Testis (tissue), 2 donors: ENCODE measurements at regions not wholly inside any gene's neighbourhood (a gene's known extent, or its start where the extent isn't known, plus 50 kb on each side); places are given as distances from the start of the nearest gene placed in this dataset.

ENCODE experiments used
- DNase-seq: peaks from one replicate; pipeline ENCODE4 v3.0.0-alpha.2; 2019
- H3K27ac ChIP-seq, 2 donors: fragments of 200-600 bp; sonication (generic); one replicate each; pipeline ENCODE4 v1.5.1; 2019
- H3K27me3 ChIP-seq: fragments of 200-600 bp; sonication (generic); one replicate; pipeline ENCODE4 v1.5.1; 2019
- H3K36me3 ChIP-seq: fragments of 200-600 bp; sonication (generic); one replicate; pipeline ENCODE4 v1.5.1; 2017; ENCODE audit warnings: low read depth; ENCODE audit errors: missing control alignments
- H3K4me1 ChIP-seq: fragments of 200-600 bp; sonication (generic); one replicate; pipeline ENCODE4 v1.5.1; 2019
- H3K4me3 ChIP-seq, 2 donors: fragments of 200-600 bp; sonication (generic); one replicate each; pipeline ENCODE4 v1.5.1; 2017 to 2019
- H3K9me3 ChIP-seq: fragments of 200-600 bp; sonication (generic); one replicate; pipeline ENCODE4 v1.5.1; 2017
- POLR2A ChIP-seq: fragments of 450-650 bp; IDR thresholded peaks from one replicate; pipeline ENCODE4 v1.6.1; 2017; ENCODE audit warnings: antibody characterized with exemption, mild to moderate bottlenecking, moderate library complexity
- WGBS, 2 donors: methylation state at CpG; one replicate each; pipeline ENCODE4 v1.1.5; 2018; 5-methylcytosine and 5-hydroxymethylcytosine counted together
- intact Hi-C: fragments of 100-400 bp; cut with DNase I; formaldehyde crosslinking; loops from one replicate; pipeline ENCODE4 v1.15.1; 2023; ENCODE audit warnings: low total_unique reads
- TF ChIP-seq, protein P1 (sequence below), 3 experiments: fragments of 450-650 bp in 2 of 3; fragments of 200-600 bp in 1 of 3; sonication (generic) in 1 of 3; IDR thresholded peaks; one replicate each; pipeline ENCODE4 v1.5.1; 2016 to 2019; ENCODE audit warnings: antibody characterized with exemption in 3 of 3, mild to moderate bottlenecking in 2 of 3, moderate library complexity in 1 of 3

DNA sequence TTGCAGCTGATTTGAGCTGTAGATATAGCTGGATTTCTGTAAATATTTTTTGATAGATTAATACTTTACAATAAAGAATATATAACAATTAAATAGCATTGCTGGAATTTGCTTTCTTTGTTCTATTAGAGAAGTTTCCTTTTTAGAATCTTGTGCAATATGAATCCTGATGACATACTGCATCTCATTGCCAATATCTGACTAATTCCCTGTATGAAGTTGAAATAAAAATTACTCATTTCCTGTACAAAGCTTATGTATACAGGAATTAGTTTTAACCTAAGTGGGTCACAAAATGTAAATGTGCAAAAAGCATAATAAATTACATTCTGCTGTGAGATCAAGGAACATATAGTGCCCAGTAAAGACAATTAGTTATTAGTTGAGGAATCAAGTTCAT lies 72.8 kb upstream of the TMEFF2 start:
- Histone ChIP-seq H3K36me3 (no peaks in the 10 kb centered on the region), H3K4me3 (no peak overlapping the region), H3K4me1 (no peaks in the 10 kb centered on the region), H3K27ac (no peak overlapping the region), H3K9me3 (no peaks in the 10 kb centered on the region), H3K27me3 (no peaks in the 10 kb centered on the region)
- TF ChIP-seq POLR2A, result no peak
- TF ChIP-seq, protein P1, sequence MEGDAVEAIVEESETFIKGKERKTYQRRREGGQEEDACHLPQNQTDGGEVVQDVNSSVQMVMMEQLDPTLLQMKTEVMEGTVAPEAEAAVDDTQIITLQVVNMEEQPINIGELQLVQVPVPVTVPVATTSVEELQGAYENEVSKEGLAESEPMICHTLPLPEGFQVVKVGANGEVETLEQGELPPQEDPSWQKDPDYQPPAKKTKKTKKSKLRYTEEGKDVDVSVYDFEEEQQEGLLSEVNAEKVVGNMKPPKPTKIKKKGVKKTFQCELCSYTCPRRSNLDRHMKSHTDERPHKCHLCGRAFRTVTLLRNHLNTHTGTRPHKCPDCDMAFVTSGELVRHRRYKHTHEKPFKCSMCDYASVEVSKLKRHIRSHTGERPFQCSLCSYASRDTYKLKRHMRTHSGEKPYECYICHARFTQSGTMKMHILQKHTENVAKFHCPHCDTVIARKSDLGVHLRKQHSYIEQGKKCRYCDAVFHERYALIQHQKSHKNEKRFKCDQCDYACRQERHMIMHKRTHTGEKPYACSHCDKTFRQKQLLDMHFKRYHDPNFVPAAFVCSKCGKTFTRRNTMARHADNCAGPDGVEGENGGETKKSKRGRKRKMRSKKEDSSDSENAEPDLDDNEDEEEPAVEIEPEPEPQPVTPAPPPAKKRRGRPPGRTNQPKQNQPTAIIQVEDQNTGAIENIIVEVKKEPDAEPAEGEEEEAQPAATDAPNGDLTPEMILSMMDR (IDR thresholded peaks at IDR 0.05), result no peak
- DNase-seq, result no peak
- intact Hi-C loops, result no loop called here

DNA sequence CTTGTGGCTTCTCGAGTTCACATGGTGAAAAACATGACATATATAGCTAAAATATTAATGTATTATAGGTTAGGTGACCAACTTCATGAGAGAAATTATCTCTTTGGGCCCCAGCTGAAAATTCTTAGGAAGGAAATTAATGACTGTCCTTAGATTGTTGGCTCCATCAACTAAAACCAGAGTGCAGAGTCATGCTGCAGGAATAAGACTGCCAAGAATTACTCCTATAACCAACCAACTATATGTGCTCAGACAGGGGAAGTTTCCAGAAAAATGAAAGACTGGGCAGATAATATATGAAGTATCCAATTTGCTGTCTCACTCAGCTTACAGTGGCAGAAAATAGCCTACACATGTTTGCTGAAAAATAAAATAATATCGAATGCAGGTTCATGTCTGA lies 71.0 kb upstream of the TMEFF2 start:
- TF ChIP-seq POLR2A, result no peak
- TF ChIP-seq, protein P1 (IDR thresholded peaks at IDR 0.05), result no peak
- intact Hi-C loops, result no loop called here
- Histone ChIP-seq H3K27me3 (no peaks in the 10 kb centered on the region), H3K4me1 (no peaks in the 10 kb centered on the region), H3K27ac (no peak overlapping the region), H3K36me3 (no peaks in the 10 kb centered on the region), H3K4me3 (no peak overlapping the region), H3K9me3 (no peaks in the 10 kb centered on the region)
- DNase-seq, result no peak
- 65 to 80% methylated on average over 2 of the region's 2 CpGs for WGBS, 2 donors

DNA sequence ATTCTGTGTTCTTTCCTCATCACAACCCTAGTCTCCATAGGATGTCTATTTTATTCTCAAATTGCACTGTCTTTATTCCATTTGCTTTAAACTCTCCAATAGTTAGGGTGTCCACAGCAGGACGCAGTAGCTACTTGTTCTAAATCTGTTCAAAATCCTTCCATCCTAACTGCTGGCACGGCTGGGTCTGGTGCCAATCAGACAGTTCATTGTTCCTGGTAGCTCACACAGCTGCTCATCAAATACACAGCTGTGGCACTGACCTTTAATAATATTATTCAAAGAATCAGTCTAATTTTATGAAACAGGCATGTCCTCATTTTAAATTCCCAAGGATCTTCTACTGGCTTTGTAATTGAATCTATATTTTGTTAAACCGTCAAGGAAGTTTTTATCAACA lies 59.7 kb upstream of the TMEFF2 start:
- H3K27ac ChIP-seq, result no peak overlapping the region
- H3K4me1 ChIP-seq, result no peaks in the 10 kb centered on the region
- TF ChIP-seq, protein P1 (IDR thresholded peaks at IDR 0.05), result no peak
- no peak for TF ChIP-seq POLR2A
- no peaks in the 10 kb centered on the region for H3K36me3 ChIP-seq
- no peaks in the 10 kb centered on the region for H3K9me3 ChIP-seq
- no peak overlapping the region for H3K4me3 ChIP-seq
- intact Hi-C loops, result no loop called here
- H3K27me3 ChIP-seq, result no peaks in the 10 kb centered on the region
- DNase-seq, result no peak
- WGBS, 2 donors, result 88 to 90% methylated on average over 3 of the region's 3 CpGs

DNA sequence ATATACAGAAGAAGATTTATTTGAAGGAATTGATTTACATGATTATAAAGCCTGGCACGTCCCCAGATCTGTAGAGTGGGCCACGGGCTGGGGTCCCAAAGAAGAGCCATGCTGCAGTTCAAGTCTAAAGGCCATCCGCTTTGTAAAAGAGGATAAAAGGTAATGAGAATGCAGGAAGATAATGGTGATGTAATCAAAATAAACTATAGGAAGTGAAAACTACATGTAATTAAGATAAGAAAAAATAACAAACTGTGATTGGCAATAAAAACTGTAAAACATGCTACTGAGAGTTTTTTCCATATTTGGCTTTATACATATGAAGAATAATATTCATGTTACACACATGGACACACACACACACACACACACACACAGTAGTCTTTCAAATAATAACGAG lies 59.0 kb upstream of the TMEFF2 start:
- no peaks in the 10 kb centered on the region for H3K4me1 ChIP-seq
- H3K4me3 ChIP-seq, result no peak overlapping the region
- H3K36me3 ChIP-seq, result no peaks in the 10 kb centered on the region
- 85 to 86% methylated on average over 4 of the region's 4 CpGs for WGBS, 2 donors
- no peak for TF ChIP-seq POLR2A
- TF ChIP-seq, protein P1 (IDR thresholded peaks at IDR 0.05), result no peak
- no peak overlapping the region for H3K27ac ChIP-seq
- H3K27me3 ChIP-seq, result no peaks in the 10 kb centered on the region
- no peaks in the 10 kb centered on the region for H3K9me3 ChIP-seq
- no peak for DNase-seq
- intact Hi-C loops, result no loop called here

DNA sequence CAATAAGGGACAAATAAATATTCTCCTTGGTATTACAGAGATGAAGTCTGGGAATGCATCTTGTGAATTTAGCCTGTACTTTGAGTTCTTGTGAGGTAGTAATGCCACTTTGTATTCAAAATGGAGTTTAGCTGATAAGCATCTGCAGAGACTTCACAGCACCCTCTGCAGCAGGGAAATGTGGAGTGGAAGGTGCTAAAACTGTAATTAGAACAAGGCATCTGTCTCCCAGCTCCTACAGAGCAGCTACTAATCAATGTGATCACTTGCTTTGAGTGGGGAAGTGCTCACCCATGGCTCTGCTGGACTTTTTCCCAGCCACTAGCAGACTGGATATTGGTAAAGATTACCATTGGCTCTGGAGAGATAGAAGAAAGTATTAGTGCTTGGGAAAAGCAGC lies 56.2 kb upstream of the TMEFF2 start:
- intact Hi-C loops, result no loop called here
- H3K4me3 ChIP-seq, result no peak overlapping the region
- H3K4me1 ChIP-seq, result no peaks in the 10 kb centered on the region
- H3K27ac ChIP-seq, result no peak overlapping the region
- DNase-seq, result no peak
- H3K9me3 ChIP-seq, result no peaks in the 10 kb centered on the region
- H3K27me3 ChIP-seq, result no peaks in the 10 kb centered on the region
- H3K36me3 ChIP-seq, result no peaks in the 10 kb centered on the region
- TF ChIP-seq, protein P1 (IDR thresholded peaks at IDR 0.05), result no peak
- TF ChIP-seq POLR2A, result no peak
